Activated T-helper 1 cell treated with anti-CD3 and anti-CD28 coated beads, Interleukin-2, amount 50 U/mL, for 16 hours (primary cell): ENCODE measurements at regions not wholly inside any gene's neighbourhood (a gene's known extent, or its start where the extent isn't known, plus 50 kb on each side); places are given as distances from the start of the nearest gene placed in this dataset.

Experiments
- DNase-seq, 2 donors: peaks; one replicate each; pipeline ENCODE4 v3.0.0-alpha.2; 2020; ENCODE audit warnings: low read depth in 1 of 2, low spot score in 1 of 2

DNA sequence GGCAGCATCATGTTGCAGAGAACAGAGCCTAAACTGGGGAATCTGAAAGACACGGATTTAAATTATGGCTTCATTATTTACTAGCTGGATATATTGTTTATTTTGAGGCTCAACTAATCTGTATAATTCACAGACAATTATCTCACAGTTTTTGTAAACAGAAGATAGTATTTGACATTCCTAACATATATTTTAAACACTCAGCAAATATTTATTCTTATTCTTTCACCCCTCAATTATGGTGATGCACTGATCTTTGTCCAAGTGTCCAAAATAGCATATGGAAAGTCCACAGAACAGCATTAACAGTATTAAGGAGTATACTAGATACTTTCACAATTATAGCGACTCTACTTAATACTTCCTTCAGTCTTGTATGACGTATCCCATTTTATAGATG lies 257.0 kb downstream of the ADGRG6 start:
- DNase-seq: no peak

DNA sequence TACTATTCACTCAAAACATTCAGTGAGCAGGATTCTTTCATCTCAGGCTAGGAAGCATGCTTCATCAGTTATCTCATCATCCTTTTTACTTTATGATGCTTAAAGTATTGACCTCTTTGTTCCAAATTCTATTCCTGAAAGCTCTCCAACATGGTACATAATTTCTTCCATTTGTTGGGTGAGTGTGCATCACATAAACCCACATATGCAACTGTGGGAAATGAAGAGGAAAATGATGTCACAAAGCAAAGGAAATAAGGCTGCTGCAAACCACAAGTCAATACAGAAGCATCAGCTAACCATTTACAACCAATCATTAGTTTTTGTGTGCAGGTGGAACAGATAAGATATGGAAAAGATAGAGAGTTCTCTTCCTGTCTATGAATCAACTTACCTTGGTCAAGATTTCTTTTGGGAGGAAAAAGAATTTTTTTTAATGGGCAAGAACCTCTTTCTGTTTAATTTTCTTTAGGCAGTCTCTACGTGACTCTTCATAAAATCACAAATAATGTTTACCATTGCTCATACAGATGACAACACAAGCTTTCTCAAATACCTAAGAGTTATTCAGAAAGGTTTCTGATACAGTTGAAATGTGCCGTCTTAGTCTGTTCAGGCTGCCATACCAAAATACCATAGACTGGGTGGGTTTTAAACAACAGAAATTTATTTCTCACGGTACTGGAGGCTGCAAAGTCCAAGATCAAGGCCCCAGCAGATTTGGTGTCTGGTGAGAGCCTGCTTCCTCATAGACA lies 259.9 kb downstream of the ADGRG6 start:
- DNase-seq: no peak

DNA sequence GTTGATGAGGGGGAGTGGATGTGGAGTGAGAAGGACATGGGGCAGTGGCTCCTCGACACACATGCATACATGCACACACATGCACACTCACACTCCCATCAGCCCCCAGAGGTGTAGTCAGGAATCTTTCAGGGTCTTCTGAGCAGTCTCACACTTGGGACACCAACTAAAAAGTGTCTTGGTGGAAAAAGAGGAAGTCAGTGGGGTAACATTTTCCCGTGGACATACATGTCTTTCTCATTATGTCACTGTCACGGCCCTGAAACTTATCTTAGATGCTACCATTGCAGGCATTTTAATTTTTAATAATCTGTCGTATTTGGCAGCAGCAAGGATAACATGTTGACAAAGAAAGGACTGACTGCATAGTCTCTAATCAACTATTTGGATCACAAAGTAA lies 261.1 kb downstream of the ADGRG6 start:
- no peak for DNase-seq

DNA sequence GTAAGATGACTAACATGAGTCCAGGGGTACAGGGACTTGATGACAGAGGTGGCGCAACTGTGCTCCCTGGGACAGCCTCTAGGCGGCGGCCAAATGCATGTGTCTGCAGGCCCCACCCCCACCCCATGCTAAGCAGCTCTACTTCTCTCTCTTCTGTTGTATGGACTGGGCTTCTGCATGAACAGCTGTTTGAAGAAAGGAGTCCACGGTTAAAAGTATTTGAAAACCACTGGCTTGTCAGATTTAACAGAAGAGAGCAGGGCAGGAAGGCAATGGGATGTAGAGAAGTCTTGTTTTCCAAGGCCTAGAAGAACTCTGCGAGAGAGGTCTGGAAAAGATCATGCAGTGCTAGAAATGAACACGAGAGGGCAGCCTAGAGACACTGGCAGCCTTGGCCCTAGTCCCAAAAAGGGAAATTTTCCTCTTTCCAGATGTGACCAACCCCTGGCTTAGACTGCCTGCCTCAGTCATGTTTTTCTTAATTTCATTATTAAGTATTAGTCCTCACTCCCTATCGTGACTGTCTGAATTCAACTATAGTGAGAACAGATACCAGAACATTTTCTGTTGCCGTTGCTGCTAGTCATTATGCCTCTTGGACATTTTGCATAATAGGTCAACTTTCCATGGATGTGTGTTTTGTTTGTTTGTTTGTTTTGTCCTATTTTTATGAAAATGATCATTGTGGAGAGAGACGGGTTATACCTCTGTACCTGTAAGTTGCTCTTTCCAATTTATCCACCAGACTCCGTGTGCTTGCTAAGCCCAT lies 265.0 kb downstream of the ADGRG6 start:
- peak; percentile 8 to 9 for DNase-seq

DNA sequence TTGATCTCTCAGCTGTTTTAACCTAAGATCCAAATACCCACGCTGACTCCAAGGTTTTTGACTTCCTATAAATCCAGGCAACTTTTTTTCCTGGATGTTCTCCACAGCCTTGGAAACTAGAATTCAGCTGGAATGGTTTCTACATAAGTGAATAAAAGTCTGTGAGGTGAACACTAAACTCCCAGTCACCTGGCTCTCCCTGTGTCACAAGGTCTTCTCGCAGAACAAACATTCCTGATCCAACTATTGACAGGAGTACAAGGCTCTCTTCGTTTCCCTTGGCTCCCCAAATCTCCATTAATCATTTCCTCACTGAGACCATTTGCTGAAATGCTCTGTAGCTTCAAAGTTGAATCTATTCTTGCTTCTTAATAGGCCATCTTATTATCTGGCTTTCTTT lies 265.7 kb downstream of the ADGRG6 start:
- DNase-seq: no peak

DNA sequence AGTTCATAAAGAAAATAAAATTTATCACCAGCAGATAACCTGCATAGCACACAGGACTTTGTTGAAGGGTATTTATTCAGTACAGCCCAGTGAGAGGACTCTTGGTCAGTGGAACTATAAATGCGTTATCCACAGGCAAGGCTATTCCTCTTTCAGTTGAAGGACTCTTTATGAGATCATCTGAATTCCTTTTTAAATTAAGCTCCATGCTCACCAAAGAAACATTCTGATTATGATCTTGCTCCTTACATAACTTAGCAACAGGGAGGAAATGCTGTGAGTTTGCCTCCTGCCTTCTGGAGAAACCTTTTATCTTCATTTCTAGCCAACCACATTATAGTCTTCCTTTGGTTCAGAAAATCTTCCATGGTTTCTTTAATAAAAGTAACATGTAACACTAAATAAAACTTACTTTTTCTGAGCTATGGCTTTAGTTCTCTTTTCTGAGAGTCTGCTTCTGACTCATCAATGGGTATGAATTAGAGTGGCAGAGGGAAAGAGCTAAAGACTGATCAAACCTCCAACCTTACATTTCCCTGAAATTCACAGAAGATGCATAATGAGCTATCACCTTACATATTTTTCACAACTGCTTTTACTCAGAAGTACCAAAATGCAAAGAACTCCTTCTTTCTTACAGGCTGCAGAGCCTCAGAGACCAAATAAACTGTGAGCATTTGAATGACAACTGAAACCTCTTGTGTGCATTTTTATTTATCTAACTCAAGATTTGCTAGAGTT lies 267.2 kb downstream of the ADGRG6 start:
- DNase-seq: no peak

DNA sequence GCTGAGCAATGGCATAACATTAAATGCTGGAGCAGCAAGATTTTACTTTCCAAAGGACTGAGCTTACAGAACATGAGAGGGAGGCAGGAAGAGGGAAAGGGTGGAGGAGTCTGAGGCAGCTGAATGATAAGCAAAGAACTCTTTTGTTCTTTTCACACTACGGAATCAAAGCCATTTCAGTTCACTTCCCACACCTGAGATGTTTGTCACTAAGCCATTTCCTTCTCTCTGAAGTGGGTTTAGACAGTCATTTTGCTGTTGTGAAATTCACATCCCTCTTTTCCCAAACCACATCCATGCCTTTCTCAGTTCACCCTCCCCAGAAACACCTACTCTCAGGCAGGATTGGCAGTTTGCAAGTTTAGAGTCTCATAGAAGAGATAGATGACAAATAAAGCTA lies 267.9 kb downstream of the ADGRG6 start:
- DNase-seq: no peak

DNA sequence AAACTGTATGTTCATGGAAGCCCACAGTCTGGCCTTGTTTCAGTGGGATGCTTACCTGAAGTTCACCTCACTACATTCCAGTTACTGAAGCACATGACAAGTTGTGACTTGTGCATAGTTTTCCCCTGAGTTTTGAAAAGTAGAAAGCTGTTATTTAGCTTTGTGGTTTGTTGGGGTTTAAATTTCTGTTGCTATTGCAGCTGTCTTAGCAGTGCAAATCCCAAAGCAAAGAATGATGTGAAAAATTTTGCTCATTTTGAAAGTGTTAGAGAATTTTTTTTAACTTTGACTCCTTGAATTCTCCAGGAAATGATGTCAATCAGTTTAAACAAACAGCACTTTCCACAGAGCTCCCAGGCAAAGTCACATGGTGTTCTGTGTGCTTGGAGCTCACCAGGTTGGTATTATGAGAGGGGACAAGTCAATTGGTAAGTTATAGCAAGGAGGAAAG lies 268.4 kb downstream of the ADGRG6 start:
- DNase-seq: no peak

DNA sequence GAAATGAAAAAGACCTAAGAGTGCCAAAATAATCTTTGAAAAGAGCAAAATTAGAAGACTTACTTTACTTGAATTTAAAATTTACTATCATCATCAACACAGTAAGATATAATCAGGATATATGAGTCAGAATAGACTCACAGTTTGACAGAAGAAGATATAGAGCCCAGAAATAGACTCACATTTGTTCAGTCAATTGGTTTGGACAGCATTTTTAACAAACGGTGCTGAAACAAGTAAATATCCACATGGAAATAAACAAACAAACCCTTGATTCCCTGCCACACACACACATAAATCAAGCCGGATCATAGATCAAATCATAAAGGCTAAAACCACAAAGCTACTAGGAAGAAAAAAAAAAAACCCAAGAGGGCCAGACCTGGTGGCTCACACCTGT lies 291.1 kb downstream of the ADGRG6 start:
- no peak for DNase-seq

DNA sequence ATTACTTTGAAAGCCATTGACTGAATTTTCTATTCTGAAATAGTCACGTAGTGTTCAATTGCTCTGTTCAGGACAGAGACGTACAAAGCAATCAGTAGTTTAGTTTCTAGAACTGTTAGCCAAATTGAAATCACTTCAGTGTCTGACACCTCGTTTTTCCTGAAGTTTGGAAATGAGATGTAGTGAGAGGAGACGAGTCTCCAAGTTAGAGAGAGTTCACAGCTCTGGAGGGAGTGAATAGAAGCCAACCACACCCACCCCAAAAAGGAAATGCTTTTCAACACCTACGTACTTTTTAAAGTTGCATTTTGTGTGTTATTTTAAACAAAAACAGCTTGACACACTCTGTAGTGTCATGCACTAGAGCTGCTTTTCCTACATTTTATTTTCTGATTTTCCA lies 296.0 kb downstream of the ADGRG6 start:
- DNase-seq: no peak

DNA sequence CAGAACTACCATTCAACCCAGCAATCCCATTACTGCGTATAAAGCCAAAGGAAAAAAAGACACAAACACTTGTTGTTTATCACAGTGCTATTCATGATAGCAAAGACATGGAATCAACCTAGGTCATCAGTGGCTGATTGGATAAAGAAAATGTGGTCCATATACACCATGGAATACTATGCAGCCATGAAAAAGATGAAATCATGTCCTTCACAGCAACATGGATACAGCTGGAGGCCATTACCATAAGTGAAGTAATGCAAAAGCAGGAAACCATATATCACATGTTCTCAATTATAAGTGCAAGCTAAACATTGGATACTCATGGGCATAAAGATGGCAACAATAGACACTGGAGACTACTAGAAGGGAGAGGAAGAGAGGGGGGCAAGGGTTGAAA lies 299.6 kb downstream of the ADGRG6 start:
- no peak for DNase-seq

DNA sequence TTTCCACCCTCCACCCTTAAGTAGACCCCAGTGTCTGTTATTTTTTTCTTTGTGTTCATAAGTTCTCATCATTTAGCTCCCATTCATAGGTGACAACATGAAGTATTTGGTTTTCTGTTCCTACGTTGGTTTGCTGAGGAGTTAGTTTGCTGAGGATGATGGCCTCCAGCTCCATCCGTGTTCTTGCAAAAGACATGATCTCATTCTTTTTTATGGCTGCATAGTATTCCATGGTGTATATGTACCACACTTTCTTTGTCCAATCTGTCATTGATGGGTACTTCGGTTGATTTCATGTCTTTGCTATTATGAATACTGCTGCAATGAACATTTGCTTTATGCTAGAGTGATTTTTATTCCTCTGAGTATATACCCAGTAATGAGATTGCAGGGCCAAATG lies 301.2 kb downstream of the ADGRG6 start:
- DNase-seq: no peak

DNA sequence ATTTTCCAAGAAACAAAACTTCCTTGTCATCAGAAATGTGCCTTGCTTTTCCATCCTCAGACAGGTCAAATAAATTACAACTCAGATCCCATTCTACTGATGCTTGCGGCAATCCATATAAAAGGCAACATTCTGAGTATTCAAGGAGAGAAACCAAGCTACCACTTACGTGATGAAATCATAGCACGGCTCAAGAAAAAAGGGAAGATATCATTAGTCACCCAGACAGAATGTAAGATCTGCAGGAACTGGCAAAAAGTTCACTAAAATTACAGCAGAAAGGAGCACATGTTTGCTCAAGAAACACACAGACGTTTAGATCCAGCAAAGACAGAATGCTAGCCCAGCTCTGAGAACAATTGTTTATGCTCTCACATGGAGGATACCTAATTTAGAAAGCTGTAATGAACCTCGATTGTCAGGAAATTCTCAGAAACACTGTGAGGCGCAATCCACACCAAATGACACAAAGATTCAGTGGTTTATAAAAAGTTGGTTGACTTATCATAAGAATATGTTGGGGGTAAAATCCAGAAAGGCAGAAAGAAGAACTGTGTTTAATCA lies 304.2 kb downstream of the ADGRG6 start:
- no peak for DNase-seq

DNA sequence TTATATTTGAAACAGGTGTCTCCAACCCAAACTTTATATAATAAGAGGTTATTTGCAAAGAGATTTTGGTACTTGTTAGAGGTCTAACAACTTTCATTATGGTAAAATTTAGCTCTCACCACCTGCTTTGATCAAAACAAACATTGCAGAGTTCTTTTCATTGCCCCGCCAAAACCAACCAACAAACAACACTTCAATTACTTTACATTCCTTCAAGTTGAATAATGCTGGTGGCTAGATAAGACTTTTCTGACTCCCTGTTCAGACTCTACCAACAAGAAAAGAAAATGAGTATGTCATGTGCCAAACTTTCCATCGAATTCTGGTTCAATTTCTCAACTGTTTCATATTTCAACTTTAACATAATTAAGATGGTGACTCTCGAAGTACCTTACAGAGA lies 311.1 kb downstream of the ADGRG6 start:
- DNase-seq: no peak

DNA sequence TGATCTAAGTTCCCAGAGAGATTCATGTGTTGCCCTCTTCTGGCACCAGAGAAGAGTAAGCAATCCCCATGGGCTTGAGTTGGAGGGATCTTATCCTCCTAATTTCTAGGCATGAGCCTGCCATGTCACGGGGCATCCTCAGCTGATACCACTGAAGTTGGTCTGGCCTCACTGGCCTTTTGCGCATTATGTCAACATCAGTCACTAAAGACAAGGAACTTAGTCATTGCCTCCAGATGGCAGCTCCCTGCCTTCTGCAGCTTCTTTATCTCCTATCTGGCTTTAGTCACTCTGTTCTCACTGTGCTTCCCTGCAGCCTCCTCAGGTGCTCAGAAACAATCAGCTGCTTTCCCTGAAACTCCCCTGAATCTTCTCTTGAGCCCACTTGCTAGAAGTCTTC lies 312.2 kb downstream of the ADGRG6 start:
- no peak for DNase-seq

DNA sequence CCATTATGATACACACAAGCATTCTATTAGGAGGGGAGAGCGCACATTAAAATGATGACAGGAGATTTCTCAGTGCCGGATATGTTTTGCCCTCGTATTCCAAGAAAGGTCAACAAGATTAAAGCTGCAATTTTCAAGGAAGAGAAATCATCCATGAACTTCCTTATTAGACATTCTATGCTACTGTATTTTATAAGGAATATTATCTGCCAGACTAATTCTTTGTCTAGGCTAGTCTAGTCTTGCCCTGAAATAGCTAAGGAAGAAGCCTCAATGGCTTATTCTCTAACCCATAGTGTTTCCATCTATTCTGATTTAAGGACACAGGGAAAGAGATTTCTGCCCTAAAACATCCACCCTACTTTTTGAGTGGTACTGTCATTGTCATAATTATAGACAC lies 315.4 kb downstream of the ADGRG6 start:
- no peak for DNase-seq

DNA sequence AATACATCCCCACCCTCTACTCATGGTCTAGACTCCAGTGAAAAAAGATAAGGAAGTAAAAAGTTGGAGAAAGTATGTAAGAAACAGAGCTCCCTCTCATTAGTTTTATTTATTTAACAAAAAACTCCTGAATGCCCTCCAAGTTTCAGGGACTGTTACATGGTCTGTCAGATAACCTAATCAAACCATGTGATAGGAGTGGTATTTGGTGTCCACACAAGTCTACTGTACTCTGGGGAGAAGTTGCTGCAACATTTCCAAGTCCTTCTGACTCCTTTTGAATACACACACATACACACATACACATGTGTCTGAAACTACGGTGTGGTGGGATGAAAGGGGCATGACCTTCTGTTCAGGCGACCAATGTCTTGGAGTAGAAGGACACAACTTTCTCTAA lies 320.0 kb downstream of the ADGRG6 start:
- no peak for DNase-seq

DNA sequence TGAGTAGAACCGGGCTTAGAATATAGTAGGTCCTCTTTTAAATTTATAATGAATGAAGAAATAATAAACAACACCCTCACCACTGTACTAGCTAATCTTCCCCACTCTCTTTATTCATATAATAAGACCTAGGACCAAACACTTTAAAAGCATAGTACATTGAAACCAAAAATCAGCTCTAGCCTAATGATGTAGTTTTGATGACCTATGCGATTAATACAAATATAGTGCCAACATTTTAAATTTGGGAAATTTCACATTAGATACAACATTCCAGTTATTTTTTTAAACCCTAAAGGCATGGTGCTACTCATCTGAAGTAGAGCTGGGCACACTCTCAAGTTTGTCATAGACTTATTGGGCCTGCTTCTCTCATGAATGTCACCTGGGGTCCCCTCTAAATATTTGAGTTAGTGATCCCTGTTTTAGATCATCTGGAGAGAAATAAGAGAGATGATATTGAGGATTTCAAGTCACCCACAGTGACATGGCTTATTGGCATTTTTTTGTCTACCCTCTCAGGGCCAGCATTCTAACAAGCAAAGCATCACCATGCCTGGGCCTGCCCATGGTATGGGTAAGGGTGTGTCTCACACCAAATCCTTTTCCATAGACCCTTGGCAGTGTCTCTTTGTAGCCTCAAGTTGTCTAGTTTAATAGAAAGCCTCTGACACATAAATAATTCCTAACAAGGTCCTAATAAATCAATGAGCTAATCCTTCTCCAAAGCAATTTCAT lies 319.8 kb downstream of the HIVEP2 start:
- no peak for DNase-seq

DNA sequence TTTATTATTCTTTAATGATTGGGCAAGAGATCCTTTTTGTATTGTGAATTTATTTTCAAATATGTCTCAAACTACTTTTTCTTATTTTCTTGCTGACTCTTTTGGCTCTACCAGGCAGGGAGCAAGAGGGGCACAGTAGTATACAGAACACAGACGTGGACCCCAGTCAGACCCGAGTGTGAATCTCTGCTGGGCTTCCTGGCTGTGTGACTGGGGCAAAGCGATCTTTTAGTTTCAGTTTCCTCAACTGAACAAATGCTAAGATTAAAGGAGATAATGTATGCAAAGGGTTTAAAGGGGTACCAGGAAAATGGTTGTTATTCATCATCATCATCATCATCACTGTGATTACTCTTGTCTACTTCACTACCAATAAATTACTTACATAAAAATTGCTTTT lies 317.5 kb downstream of the HIVEP2 start:
- no peak for DNase-seq

DNA sequence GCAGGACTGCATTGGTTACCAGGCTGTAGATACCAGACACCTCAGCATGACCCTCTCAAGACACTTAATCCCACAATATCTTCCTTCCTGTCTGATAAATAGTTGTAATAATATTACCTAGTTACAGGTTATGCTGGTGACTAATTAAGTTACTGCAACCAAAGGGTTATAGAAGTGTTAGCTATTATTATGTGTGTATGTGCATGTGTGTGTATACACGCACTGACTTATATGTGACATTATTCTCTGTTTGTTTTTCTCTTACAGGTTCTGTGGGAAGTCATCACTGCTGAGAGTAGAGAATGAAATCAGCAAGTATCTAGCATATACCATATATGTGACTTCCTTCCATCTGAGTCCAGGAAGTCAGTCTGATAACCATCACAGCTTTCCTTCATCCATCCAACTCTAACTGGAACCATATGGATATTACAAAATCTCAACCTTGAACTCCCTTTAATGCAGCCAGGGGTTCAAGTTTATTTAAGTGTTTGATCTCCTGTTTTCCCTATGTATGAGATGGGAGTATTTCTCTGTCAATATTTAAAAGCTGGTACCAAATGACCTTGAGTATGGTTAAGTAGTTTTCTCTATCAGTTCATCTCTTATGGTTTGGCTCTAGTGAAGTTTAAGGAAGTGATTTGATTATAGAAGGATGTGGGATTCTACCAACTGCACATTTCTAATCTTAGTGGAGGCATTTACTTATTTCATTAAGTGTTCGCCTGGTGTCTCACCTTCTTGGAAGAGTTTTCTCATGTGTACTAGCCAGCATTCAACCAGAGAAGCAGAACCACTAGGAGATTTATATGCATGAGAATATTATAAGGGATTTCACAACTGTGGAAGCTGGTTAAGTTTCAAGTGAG lies 313.2 kb downstream of the HIVEP2 start:
- DNase-seq: no peak
